GM12891 (cell line): ENCODE measurements at regions not wholly inside any gene's neighbourhood (a gene's known extent, or its start where the extent isn't known, plus 50 kb on each side); places are given as distances from the start of the nearest gene placed in this dataset.

Source experiments
- POLR2A ChIP-seq: IDR thresholded peaks from 2 replicates; pipeline ENCODE4 v1.6.1; 2011; ENCODE audit warnings: low read depth, low read length, control low read depth
- POLR2AphosphoS5 ChIP-seq: IDR thresholded peaks from 2 replicates; pipeline ENCODE4 v1.6.1; 2011; ENCODE audit warnings: low read depth, low read length, control low read depth
- SPI1 ChIP-seq: IDR thresholded peaks from 2 replicates; pipeline ENCODE4 v1.6.1; 2011; ENCODE audit warnings: low read depth, low read length, control low read depth

- no peak for TF ChIP-seq SPI1
- no peak for TF ChIP-seq POLR2A
- TF ChIP-seq POLR2AphosphoS5: no peak
Observed at GRCh38 chr14:89033756-89034155, 209.3 kb downstream of the TTC8 start.
